Right ventricle myocardium superior (tissue), 1 donor: ENCODE measurements at regions not wholly inside any gene's neighbourhood (a gene's known extent, or its start where the extent isn't known, plus 50 kb on each side); places are given as distances from the start of the nearest gene placed in this dataset.
"Not testable (repeated sequence)": the region's sequence is repeated elsewhere in the genome, so short reads cannot be mapped to it uniquely, and the experiment has no call there.

ENCODE experiments used
- ATAC-seq: fragments of 200-7000 bp; cut with Tn5 transposase; one replicate; pipeline ENCODE4 v1.9.1; 2020; ENCODE audit warnings: mild to moderate bottlenecking; ENCODE audit not compliant: poor library complexity
- DNase-seq: peaks from one replicate; pipeline ENCODE4 v3.0.0-alpha.2; 2020
- intact Hi-C: fragments of 100-400 bp; cut with DNase I; formaldehyde crosslinking; loops from one replicate; pipeline ENCODE4 v1.11.2; 2022
- donor health status: DM: no; HTN: yes; CAD: no; lungs with severe emphysema.

DNA sequence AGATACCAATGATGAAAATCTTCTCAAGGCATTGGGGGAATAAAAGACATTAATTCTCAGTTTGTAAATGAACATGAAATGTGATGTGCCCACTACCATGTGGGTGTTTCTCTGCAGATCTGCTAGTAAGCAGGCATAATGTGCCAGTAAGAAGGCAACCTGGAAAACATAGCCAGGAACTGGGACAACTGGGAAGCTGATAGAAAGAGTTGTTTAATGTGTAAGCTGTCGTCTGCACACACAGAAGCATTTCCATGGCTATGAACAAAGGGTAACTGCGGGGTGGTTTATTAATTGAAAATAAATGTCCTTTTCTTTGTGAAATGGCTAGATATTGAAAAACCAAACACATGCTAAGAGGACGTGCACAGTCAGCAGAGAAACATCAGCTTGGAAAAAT lies 52.0 kb downstream of the ZC3H11B start:
- no peak for ATAC-seq
- DNase-seq, result no peak
- intact Hi-C loops, result loop anchor here (10.0 kb wide), 1 partner anchor 1226 kb away; no protein-coding TSS in a partner anchor

DNA sequence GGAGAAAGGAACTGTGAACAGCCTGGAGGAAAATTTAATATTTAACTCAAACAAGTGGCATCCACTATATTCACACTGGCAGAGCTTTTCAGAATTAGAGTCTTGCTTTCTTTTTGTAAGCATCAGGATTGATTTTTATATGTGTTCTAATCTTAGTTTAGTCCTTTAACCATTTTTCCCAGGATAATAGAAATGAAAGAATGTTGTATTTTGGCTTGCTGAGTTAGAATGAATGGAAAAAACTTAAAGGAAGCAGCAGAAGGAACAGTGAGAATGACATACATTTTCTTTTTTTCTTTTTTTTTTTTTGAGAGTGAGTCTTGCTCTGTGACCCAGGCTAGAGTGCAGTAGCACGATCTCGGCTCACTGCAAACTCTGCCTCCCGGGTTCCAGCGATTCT lies 53.0 kb downstream of the ZC3H11B start:
- intact Hi-C loops, result loop anchor here (10.0 kb wide), 1 partner anchor 1225 kb away; no protein-coding TSS in a partner anchor
- ATAC-seq, result no peak
- DNase-seq, result no peak

DNA sequence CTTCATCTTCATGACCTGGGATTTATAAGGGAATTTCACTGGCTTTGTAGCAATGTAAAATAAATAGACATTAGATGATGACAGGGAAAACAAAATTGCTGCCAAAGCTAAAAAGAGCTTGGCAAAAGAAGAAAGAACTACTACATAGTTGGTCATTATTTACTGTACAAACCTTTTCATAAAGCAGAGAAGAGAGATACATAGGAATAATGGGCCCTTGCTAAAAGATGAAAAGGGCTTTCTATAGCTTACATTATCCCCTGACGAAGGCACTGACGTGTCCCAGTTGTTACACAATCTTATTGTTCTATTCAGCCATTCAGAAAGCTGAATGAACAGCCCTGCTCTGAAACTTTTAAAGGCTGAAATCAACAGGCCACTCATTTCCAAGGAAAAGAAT lies 57.1 kb downstream of the ZC3H11B start:
- DNase-seq (no peak), ATAC-seq (no peak)
- intact Hi-C loops, result no loop called here

DNA sequence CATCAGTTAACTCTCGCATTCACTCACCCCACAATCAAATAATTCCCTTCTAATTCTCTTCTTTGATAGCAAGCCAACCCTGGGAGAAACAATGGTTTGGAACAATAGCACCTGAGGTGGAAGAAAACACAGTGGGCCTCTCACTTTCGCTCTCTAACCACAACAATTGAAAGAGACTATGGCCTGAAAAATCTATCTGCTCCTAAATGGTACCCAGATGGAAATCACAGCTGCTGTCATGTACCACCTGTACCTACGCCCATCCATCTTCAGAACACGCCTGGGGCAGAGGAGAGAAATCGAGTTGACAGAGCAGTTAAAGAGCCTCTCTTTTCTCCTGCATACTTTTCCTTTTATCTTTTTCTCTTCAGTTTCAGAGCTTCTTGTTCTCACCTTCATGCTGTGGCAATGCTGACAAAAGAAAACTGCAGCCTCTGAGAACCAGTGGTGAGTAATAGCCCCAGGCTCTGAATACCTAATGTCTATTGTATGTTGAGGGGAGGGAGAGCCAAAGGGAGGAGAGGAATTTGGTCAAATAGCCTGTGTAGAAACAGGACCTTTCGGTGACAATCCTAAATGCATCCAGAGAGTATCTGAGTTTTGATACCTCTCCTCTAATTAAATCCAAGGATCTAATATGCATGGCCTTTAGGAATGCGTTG lies 57.7 kb downstream of the ZC3H11B start:
- DNase-seq (no peak), ATAC-seq (no peak)
- intact Hi-C loops, result no loop called here

DNA sequence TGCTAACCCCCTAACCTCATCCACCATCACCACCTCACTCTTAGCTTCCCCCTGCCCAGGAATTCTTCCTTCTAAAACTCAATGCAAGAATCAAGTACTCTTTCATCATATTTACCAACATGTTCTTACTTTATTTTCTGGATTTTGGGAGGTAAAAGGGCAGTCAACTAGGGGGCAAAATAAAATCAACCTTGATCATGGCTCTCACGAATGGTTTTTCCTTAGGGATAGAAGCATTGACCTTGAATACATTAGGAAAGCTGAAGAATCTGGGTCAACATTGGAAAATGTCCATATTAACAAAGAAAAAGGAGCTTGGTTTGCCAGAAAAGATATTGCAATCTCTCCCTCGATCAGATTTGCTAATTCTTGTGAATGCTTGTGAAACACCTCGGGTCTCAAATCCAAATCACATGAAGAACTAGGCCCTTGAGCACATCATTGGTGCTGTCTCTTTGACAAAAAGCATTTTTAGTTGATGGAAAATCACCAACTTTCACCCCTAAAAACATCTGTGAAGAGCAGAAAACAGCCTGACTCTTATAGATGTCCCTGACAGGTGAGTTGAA lies 58.9 kb downstream of the ZC3H11B start:
- no peak for ATAC-seq
- intact Hi-C loops, result no loop called here
- no peak for DNase-seq

DNA sequence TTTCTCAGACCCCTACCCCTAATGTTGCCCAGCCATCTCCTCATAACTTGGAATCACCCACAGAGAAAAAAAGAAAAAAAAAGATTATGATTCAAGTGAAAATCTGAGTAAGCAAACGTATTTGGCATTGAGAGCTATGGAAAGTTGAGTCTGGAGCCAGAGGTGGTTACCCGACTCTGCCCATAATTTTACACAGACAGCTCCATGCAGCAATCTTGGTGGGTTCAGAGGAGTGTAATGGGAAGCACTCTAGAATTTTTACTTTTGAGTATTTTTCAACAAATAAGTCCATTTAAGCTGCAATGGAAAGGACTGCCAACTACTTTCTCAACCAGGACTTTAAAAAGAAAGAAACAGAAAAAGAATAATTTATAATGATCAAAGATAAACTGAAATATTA lies 62.7 kb downstream of the ZC3H11B start:
- intact Hi-C loops, result no loop called here
- DNase-seq (no peak), ATAC-seq (no peak)

DNA sequence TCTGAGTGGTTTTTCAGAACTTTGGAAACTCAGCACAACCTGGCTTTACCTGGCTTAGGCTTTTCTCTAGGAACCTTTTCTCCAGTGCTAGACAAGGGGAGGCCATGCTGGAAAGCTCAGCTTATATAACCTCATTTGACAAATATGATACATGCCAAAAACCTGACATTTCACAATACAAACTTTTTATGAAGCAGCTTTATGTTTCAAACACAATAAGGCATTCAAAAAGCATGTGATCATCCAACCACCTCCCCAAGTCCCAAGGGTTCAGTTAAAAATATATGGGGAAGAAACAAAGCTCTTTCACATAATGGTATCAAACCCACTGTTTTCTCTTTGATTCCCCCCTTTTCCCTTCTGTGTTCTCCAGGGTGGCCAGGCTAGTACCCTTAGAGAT lies 63.7 kb downstream of the ZC3H11B start:
- no peak for DNase-seq
- intact Hi-C loops, result no loop called here
- no peak for ATAC-seq

DNA sequence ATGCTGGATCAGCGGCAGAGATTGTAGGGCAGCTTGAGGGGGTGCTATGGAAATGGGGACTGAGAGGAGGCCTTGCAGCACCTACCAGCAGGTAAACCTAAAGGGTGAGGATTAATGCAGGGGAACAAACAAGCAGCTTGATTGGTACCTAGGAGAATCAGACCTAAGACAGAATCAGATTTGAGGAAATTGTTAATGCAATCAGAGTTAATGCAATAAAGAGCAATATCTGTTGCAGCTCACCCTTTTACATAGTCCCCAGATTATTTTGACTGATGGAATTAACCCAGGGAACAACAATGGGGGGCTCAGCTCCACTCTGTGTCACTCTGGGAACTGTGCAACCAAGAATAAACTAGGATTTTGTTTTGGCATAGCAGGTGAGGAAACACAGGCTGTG lies 64.5 kb downstream of the ZC3H11B start:
- DNase-seq, result no peak
- ATAC-seq, result no peak
- intact Hi-C loops, result no loop called here

DNA sequence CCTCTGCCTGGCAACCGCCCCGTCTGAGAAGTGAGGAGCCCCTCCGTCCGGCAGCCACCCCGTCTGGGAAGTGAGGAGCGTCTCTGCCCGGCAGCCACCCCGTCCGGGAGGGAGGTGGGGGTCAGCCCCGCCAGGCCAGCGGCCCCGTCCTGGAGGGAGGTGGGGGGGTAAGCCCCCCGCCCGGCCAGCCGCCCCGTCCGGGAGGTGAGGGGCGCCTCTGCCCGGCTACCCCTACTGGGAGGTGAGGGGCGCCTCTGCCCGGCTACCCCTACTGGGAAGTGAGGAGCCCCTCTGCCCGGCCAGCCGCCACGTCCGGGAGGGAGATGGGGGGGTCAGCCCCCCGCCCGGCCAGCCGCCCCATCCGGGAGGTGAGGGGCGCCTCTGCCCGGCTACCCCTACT lies 67.1 kb downstream of the ZC3H11B start:
- intact Hi-C loops, ATAC-seq, DNase-seq: not testable (repeated sequence)

DNA sequence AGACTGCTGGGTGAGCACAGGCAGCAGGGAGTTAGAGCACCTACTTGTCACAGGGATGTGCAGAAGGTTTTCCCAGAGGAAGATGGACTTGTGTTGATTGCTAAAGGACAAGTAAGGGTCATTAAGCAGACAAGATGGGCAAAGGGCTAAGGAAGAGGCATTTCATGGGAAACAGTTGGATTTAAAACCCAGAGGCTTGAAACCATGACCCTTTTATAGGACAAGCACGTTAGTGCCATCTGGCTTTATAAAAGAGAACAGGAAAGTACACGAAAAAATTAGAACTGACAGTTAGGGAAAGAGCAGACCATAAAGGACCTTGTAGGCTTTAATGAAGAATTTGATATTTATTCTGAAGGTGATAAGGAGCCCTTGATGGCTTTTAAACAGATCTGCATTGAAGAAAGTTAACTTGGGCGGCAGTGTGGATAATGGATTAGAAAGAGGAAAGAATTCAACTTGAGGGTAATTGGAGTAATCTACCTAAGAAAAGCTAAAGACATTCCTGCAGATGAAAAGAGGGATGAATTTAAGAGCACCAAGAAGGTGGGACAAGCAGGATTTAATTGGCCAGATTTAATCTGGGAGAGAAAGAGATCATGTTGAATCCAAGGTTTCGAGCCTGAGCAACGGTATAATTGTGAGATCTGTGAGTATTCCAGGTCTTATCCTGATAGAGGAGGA lies 68.6 kb downstream of the ZC3H11B start:
- intact Hi-C loops, result no loop called here
- ATAC-seq, result peak; percentile 43
- DNase-seq, result no peak

DNA sequence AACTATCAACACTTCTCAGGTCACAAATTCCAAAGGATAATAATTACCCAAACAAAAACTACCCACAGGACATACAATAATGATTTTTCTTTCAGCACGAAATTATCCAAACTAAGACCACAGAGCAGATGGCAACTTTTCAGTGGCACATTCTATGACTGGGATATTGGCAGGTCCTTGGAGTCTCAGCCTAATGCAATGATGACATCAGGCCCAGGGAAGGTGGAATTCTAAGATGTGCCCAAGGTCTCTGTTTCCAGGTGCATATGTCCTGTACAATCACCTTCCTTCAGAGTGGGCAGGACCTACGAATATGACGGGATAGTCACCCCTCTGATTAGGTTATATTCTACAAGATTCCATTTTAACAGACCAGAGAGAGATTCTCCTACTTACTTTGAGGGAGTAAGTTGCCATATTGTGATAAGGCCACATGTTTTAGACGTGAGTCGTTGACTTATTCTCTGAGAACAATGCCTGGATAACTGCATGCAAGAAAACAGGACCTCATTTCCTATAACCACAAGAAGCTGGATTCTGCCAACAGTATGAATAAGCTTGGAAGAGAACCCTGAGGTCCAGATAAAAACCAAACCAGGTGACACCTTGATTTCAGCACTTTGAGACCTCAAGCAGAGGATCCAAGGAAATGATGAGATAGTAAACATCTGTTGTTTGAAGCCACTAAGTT lies 69.9 kb downstream of the ZC3H11B start:
- intact Hi-C loops, result no loop called here
- ATAC-seq (no peak), DNase-seq (no peak)

DNA sequence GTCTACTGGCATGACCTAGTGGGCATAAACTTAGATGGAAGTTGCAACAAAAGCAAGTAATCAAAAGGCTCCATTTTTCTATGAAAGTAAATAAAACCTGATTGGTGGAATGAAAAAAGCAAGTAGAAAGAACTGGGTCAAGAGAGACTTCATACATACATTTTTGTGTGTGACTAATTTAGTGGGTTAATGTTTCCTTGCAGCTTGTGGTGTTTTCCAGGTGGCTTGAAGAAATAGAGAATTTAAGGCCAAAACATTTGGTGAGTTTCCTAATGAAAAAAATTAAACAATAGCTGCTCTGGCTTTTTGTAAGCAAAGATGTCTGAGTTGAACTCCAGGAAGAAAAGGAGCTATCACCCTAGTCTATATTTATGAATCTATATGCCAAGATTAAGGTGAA lies 71.0 kb downstream of the ZC3H11B start:
- DNase-seq (no peak), ATAC-seq (no peak)
- intact Hi-C loops, result no loop called here

DNA sequence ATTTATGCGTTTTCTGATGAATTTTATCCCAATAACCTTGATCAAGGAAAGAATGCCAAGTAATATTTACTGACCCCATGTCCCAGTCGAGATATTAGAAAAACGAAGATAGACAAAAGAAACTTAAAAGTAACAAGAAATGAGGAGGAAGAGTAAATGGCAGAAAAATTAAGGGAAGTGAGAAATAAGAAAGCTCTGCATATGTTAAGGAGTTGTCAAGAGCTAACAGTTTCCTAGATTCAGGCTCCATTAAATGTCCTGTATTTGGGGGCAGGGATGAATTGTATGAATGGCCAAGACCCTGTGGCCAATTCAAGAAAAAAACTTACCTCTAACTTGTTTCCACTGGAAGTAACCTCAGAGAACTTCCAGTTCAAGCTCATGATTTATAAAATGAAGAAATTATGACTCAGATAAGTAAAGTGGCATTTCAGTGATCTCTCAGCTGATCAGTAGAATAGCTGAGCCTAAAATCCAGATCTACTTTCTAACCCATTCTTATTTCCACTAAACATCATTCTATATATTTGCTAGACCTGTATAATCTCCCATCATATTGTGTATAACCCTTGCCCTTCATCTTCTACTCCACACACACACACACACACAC lies 73.2 kb downstream of the ZC3H11B start:
- intact Hi-C loops, result no loop called here
- DNase-seq, result no peak
- ATAC-seq, result no peak

DNA sequence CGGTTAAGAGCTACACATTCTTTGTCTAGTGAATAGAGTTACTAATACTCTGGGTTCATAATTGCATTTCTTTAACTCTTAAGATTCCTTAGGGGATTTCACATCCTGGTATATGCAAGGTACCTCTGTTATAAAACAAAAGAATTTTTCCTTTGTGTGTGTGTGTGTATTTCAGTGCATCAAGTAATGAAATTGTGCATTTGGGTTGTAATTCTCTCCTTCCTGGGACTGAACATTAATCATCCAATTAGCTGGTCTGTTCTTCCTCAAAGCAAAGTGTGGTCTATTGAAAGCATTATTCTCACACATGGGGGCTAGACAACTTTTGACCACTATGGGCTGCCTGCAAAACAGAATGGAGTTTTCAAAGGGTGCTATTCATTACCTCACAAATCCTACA lies 74.0 kb downstream of the ZC3H11B start:
- DNase-seq (no peak), ATAC-seq (no peak)
- intact Hi-C loops, result no loop called here

DNA sequence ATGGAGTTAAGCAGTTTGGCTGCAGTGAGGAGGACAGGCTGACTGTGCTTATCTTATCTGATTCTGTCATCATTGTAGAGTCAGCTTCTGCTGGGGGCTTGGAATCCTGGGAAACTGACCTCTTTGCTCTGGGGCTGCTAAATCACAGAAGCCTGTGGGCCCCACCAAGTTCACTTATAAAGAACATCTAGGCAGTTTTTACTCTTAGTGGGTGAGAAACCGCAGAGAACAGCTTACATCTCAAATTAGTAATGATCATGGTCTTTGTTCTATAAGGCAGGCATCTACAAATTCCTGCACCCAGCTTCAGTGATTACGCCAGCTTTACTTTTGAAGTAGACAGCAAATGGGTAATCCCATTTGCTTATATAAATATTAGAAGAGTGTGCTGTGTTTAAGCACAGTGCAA lies 75.7 kb downstream of the ZC3H11B start:
- intact Hi-C loops, result no loop called here
- ATAC-seq, result no peak
- no peak for DNase-seq

DNA sequence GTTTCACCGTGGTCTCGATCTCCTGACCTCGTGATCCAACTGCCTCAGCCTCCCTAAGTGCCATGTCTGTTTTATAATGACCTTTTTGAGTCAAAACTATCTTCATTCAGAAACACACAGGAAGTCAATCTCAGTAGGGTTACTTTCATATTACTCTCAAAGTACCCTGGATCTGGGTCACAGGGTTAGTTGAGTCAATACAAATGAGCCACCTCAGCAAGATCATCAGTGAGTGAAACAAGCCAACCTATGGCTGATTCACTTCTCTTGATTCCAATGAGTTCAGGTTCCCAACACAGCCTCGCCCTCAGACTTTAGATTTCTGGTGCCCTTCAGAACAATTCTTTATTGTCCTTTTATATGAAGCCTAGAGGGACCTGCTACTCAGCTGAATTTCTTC lies 76.9 kb downstream of the ZC3H11B start:
- ATAC-seq (no peak), DNase-seq (no peak)
- intact Hi-C loops, result no loop called here

DNA sequence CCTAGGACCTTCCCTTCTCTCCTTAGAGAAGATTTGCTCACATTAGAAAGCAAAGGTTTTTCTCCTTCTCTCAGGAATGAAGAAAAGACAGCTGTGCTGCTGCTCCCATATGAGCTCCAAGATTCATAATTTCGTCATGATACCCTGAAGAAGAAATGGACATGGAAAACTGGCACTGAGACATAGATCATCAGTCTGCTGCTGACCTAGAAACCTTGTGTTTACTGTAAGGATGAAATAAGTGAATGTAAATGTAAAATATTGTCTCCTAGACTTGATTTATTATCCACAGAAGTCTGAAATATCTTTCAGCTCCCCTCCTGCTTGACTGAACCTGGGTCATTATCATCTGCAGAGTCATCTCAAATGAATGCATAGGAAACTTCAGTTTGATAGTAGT lies 77.9 kb downstream of the ZC3H11B start:
- ATAC-seq (no peak), DNase-seq (no peak)
- intact Hi-C loops, result no loop called here

DNA sequence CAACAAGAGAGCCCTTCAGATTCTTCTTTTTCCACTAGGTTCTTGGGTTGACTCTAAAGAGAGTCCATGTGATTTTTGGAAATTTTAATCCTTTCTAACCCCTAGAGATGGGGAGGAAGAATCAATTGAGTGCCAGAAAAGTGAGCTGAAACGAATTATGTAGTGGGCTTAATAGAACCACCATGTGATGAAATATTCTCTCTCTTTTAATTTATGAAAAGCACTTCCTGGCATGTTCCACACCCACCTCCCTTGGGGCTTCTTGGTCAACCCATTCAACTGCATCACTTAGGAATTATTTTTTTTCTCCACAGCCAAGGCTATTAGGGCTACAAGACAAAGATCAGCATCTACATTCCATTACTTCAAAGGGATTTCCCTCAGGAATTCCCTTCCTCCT lies 79.6 kb downstream of the ZC3H11B start:
- ATAC-seq (peak; percentile 84), DNase-seq (no peak)
- intact Hi-C loops, result no loop called here

DNA sequence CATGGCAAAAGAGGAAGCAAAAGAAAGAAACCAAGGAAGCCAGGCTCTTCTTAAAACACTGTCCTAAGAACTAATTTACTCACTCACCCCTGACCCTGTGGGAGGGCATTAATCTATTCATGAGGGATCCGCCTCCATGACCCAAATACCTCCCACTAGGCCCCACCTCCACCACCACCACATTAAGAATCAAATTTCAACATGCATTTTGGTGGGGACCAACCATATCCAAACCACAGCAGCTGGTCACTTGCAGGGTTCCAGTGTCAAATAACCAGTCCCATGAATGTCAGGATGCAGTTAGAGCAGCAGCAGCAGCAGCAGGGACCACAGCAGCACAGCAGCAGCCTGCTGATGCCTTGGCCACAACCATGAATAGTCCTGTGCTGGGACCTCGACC lies 83.8 kb downstream of the ZC3H11B start:
- intact Hi-C loops, result no loop called here
- DNase-seq, result no peak
- ATAC-seq, result no peak
